A549 (cell line): ENCODE measurements at regions not wholly inside any gene's neighbourhood (a gene's known extent, or its start where the extent isn't known, plus 50 kb on each side); places are given as distances from the start of the nearest gene placed in this dataset.

Experiments
- CTCF ChIP-seq: fragments of >200 bp; sonication (Bioruptor Twin); formaldehyde crosslinking; IDR thresholded peaks from 3 replicates; pipeline ENCODE4 v1.5.1; 2016
- MYC ChIP-seq: IDR thresholded peaks from 2 replicates; pipeline ENCODE4 v1.6.1; 2012; ENCODE audit warnings: mild to moderate bottlenecking, inconsistent platforms, low read length, improper control_type of control experiment, borderline replicate concordance
- POLR2A ChIP-seq: IDR thresholded peaks from 2 replicates; pipeline ENCODE4 v1.6.1; 2012; ENCODE audit warnings: mild to moderate bottlenecking, low read length

- TF ChIP-seq CTCF (no peak), MYC (no peak), POLR2A (no peak)
Measured at GRCh38 chr2:184534986-184535385, 63.3 kb upstream of the ZNF804A start.
